LNCaP clone FGC (cell line): ENCODE measurements at regions not wholly inside any gene's neighbourhood (a gene's known extent, or its start where the extent isn't known, plus 50 kb on each side); places are given as distances from the start of the nearest gene placed in this dataset.
A peak's percentile ranks its signal among the peaks of the same experiment; 100 is the strongest.
"Not testable (repeated sequence)": the region's sequence is repeated elsewhere in the genome, so short reads cannot be mapped to it uniquely, and the experiment has no call there.

Experiments
- DNase-seq: peaks from one replicate; pipeline ENCODE4 v3.0.0-alpha.2; 2011; ENCODE audit warnings: low read depth
- H3K4me3 ChIP-seq: 2 replicates; pipeline ENCODE4 v1.5.1; 2011; ENCODE audit warnings: mild to moderate bottlenecking, low read depth, low read length, control low read depth
- TF ChIP-seq, protein P1 (sequence below): IDR thresholded peaks from 2 replicates; pipeline ENCODE4 v1.5.1; 2012; ENCODE audit warnings: mild to moderate bottlenecking; ENCODE audit not compliant: control insufficient read depth, insufficient read depth; ENCODE audit errors: extremely low read depth

DNA sequence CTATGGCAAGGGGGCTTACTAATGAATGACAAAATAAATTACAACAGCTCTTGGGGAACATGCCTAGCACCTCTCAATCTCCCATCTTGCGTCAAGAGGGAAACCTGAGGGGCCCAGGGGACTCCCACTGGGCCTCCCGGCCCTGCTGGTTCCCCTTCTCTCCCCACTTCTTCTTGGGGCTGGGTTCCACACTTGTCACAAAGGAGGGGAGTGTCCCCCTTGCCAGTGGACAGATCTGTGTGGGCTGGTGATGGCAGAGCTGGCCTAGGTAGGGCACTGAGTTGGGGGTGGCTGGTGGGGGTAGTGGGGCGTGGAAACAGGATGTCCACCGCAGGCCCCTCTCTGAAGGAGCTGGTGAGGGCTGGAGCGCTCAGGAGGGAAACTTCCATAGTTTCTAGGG is 184.0 kb upstream of the HAAO start:
- H3K4me3 ChIP-seq = no peak overlapping the region
- TF ChIP-seq, protein P1, sequence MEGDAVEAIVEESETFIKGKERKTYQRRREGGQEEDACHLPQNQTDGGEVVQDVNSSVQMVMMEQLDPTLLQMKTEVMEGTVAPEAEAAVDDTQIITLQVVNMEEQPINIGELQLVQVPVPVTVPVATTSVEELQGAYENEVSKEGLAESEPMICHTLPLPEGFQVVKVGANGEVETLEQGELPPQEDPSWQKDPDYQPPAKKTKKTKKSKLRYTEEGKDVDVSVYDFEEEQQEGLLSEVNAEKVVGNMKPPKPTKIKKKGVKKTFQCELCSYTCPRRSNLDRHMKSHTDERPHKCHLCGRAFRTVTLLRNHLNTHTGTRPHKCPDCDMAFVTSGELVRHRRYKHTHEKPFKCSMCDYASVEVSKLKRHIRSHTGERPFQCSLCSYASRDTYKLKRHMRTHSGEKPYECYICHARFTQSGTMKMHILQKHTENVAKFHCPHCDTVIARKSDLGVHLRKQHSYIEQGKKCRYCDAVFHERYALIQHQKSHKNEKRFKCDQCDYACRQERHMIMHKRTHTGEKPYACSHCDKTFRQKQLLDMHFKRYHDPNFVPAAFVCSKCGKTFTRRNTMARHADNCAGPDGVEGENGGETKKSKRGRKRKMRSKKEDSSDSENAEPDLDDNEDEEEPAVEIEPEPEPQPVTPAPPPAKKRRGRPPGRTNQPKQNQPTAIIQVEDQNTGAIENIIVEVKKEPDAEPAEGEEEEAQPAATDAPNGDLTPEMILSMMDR = no peak
- DNase-seq = no peak

- TF ChIP-seq, protein P1 = peak; percentile 79
- H3K4me3 ChIP-seq = no peak overlapping the region
- DNase-seq = no peak
These were observed 182.6 kb upstream of the HAAO start for GRCh38 chr2:42974721-42975717.

DNA sequence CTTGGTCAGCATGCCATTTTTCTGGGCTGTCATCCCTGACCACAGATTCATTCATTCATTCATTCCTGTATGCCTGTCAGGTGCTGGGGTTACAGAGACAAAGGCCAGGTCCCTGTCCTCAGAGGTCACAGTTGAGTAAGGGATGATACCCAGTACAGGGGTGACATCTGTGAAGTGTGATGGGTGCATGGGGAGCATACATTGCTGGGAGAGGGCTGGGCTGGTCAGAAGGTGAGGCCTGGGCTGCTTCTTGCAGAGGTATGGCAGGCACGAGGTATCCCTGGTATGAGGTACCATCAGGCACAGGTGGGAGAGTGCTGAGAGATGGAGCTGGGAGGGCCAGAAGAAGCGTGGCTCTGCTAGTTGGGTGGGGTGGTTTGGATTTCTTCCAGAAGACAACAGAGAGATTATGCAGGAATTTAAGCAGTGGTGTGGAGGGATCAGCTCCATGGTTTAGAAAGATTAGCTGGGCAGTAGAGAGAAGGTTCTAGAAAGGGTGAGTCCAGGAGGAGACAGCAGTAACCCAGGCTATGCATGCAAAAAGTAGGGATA is 181.9 kb upstream of the HAAO start:
- TF ChIP-seq, protein P1 = no peak
- H3K4me3 ChIP-seq = no peak overlapping the region
- DNase-seq = no peak

GRCh38 chr2:42973726-42974125 is 181.3 kb upstream of the HAAO start:
- TF ChIP-seq, protein P1 = no peak
- DNase-seq = no peak
- H3K4me3 ChIP-seq = no peak overlapping the region

DNA sequence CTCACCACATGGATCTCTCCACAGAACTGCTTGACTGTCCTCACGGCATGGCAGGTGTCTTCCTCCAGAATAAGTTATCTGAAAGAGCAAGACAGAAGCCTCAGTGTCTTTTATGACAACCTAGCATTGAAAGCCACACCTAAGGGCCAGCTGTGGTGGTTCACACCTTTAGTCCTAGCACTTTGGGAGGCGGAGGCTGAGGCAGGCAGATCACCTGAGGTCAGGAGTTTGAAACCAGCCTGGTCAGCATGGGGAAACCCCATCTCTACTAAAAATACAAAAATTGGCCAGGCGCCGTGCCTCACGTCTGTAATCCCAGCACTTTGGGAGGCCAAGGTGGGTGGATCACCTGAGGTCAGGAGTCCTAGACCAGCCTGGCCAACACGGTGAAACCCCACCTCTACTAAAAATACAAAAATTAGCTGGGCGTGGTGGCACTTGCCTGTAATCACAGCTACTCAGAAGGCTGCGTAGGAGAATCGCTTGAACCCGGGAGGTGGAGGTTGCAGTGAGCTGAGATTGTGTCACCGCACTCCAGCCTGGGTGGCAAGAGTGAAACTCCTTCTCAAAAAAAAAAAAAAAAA is 180.6 kb upstream of the HAAO start:
- H3K4me3 ChIP-seq, DNase-seq: not testable (repeated sequence)

- TF ChIP-seq, protein P1 = no peak
- no peak overlapping the region for H3K4me3 ChIP-seq
These were observed 179.8 kb upstream of the HAAO start for GRCh38 chr2:42971947-42972736.

GRCh38 chr2:42971381-42971780 is 179.0 kb upstream of the HAAO start:
- H3K4me3 ChIP-seq = no peak overlapping the region
- TF ChIP-seq, protein P1 = no peak
- DNase-seq = no peak

More at GRCh38 chr2:42971947-42972736, 179.8 kb upstream of the HAAO start:
- DNase-seq = no peak
